HG02981 (cell line): ENCODE measurements at regions not wholly inside any gene's neighbourhood (a gene's known extent, or its start where the extent isn't known, plus 50 kb on each side); places are given as distances from the start of the nearest gene placed in this dataset.
"Not testable (repeated sequence)": the region's sequence is repeated elsewhere in the genome, so short reads cannot be mapped to it uniquely, and the experiment has no call there.

Experiments used
- ATAC-seq: cut with Tn5 transposase; IDR thresholded peaks from one replicate; pipeline ENCODE4 v1.9.1; 2021; ENCODE audit warnings: mild to moderate bottlenecking, moderate library complexity; ENCODE audit not compliant: unreplicated experiment

DNA sequence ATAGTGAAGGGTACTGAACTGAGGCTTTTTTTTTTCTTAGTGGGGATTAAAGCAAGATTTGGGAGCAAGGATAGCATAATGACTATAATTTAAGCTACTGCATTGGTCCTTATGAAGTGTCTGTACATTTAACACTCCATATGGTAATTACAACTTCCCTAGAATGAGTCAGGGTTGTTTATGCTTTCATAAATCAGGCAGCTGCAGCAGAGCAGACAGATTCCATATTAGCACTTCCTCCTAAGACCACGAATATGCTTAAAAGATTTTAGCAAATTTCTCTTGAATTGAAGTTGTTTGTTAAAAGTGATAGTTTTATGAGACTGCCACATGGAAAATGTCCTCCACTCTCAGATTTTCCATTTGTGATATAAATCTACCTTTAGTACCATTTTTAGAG is 401.1 kb upstream of the SPRY2 start:
- ATAC-seq: no peak

DNA sequence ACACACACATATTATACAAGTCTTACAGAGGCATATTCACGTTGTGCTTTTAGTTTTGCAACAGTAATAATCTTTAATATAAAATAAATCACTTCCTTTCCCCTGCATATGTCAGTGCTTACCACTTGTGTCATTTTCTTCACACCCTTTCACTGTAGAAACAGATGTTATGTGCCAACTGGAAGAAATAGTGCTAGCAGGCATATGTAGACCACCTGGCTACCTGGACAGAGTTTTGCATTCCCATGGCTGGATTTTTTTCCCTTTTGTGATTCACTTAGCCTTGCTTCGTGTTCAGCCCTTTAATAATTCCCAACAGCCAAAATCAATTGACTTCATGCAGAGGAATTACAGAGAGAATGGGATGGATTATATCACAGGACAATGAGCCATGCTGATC is 399.1 kb upstream of the SPRY2 start:
- no peak for ATAC-seq

DNA sequence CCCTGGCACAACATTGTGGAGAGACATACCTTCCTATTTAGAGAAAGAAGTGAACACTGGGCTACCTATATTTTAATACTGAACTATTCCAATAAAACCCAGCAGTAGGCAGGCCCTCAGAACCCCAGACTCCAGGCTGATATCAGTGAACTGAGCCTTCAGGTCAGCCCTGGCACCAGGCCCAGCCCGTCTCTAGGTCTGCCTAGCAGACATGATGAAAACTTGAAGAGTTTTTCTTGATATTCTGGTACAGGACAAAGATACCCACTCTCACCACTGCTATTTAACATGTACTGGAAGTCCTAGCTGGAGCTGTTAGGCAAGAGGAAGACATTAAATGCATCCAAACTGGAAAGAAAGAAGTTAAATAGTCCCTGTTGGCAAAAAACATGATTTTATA is 396.6 kb upstream of the SPRY2 start:
- ATAC-seq: no peak

DNA sequence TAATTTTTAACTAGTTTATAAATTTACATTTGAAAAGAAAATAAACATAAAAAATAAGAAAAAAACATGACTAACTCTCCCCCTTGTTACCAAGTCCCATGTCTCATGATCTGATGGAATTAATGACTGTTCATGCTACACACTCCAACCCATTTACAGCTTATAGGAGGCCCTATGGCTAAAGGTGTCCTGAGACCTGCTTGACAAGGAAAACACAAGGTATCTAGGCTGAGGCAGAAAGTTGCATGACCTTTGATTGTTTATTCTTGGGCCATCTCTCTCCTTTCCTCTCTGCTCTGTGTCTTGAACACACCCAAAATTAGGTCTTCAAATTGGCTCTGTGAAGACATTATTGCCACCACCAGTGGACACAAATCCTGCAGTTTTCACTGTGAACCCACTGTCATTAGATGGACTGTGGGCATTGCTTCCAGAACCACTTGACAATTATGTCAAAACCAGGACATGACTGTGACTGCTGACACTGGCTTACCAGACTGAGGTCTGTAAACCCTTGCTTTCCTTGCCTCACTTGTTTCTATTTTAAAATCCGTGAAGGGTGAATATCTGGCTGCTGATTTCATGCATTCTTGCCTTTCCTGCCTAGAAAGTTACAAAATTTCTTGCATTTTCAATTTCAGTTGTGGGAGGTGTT is 386.5 kb upstream of the SPRY2 start:
- ATAC-seq: no peak

DNA sequence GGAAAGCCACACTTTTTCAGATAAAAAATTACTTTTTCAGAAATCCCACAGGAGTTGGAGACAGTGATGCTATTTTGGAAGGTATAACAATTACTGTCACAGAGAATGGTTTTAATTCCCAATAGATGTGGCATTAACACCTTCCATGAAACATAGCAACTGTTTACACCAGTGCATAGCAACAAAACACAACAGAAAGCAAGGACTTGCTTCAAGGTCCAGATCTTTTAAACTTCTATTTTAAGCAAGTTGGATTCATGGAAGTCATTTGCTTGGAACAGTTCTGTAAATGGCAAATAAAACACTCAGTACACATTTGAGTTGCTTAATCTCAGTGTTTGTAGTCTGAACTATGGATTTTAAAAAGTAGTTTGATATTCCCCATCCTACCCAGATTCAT is 385.9 kb upstream of the SPRY2 start:
- no peak for ATAC-seq

DNA sequence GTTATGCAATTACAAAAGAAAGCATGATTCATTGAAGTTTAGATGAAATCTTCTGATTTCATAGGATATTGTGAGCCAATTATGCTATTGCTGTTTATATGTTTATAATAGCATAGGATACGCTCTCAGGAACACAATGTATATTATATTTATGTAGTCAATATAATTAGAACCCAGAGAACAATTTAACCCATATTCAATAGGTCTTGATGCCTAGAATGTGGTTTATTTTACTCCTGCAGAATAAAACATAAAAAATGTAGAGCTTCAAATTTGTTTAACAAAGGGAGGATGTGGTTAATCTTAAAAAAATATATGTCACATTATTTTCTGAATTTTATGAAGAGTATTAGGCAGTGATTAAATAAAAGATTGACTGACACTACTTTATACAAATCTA is 380.8 kb upstream of the SPRY2 start:
- no peak for ATAC-seq

DNA sequence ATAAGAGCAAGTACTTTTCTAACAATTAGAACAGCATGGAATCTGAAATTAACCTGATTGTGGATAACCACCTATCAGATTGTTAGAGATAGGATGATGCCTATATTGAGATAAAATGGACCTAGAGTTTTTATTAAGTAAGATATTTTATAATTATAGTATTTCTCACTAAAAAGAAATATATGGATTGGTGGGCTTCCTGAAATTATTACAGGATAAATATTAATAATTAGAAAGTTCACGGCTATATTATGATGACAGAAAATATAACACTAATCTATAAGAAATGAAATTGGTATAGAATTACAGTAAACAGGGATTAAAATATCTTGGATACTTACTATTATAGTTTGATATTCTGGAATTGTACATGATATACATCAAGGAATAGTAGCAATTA is 378.0 kb upstream of the SPRY2 start:
- no peak for ATAC-seq

DNA sequence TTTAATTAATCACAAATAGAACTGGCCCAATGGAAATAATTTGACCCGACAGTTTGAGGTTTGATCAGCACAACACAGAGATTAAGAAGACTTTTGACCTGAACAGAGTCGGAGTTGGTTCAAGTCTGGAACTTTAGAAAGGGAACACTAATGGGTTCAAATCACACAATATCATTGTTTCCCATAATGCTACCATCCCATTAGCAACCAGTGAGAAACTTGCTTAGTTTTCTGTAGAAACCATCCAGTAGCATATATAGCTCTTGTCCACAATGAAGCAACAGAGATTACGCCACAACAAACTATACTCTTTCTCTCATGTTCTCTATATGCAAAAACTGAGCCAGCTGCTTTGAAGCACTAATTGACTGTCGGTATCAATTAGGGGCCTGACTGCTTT is 376.9 kb upstream of the SPRY2 start:
- ATAC-seq: no peak

DNA sequence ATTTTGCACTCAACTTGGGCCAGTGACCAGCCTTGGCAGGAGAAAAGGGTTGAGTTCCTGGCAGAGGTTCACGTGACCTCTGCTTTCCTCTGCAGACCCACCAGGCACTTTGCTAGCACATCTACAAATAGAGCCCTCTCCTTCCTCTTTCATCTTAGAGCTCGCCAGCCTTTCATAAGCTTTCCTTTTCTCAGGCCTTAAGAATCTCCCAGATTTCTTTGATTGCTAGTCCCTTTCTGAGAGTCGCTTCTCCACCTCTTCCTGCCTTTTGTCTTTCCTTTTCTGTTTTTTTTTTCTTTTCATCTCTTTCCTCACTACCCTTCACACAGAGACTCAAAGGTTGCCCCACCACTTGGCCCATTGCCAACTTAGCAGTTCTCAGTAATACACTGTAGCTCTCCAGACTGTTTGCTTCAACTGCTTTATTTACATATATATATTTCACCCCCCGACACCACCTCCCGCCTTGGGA is 375.7 kb upstream of the SPRY2 start:
- no peak for ATAC-seq

DNA sequence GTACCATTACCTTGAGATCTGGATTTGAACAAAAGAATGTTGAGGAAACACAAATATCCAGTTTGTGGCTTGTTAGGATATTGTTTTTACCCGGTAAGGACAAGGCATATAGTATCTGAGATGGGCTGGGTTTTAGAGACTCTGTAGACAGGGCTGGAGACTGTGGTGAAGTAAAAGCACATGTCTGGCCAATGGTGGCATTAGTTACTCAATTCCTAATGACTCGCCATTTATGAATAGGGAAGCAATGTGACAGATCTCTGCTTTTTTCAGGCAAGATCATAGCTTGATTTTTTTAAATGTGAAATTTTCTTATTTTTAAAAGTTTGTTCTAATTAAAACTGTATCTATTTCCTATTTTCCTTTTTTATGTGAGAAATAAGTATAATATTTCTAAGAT is 371.1 kb upstream of the SPRY2 start:
- ATAC-seq: no peak

DNA sequence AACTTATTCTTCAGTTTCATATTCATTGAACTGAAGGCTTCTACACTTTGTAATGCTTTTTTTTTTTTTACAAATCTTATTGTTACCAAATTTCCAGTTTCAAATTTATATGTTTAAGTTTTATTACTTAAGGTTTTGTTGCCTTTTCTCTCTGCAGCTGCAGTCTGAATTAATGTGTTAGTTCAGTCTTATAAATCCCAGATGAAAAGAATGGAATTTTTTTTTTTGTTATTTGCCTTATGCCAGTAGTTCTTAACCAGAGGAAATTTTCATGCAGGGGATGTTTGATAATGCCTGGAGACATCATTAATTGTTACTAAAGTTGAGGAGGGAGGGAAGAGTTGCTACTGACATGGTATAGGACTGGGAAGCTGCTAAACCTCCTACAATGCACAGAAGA is 367.9 kb upstream of the SPRY2 start:
- no peak for ATAC-seq

DNA sequence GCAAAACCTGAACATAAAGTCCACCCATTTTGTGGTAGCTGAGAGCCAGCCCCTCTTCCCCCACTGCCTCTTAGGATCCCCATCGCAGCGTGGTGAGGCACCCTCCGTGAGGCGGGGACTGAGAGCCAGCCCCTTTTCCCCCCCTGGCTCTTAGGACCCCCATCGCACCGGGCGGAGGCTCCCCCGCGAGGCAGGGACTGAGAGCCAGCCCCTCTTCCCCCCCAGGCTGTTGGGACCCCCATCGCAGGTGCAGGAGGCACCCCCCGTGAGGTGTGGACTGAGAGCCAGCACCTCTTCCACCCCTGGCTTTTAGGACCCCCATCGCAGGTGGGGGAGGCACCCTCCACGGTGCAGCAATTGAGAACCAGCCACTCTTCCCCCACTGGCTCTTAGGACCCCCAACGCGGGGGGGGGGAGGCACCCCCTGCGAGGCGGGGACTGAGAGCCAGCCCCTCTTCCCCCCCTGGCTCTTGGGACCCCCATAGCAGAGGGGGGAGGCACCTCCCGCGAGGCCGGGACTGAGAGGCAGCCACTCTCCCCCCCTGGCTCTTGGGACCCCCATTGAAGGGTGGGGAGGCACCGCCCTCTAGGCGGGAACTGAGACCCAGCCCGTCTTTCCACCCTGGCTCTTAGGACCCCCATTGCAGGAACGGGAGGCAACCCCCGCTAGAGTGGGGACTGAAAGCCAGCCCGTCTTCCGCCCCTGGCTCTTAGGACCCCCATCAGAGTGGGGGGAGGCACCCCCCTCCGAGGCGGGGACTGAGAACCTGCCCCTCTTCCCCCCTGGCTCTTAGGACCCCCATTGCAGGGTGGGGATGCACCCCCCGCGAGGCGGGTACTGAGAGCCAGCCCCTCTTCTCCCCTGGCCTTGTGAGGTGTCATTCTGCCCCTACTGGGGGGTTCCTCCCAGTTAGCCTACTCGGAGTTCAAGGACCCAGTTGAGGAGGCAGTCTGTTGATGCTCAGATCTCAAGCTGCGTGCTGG is 366.4 kb upstream of the SPRY2 start:
- ATAC-seq: no peak

DNA sequence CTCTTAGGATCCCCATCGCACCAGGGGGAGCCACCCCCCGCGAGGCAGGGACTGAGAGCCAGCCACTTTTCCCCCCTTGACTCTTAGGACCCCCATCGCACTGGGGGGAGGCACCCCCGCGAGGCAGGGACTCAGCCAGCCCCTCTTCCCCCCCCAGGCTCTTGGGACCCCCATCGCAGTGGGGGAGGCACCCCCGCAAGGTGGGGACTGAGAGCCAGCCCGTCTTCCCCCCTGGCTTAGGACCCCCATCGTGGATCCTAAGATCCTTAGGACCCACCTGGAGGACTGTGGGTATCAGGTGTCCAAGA is 365.2 kb upstream of the SPRY2 start:
- no peak for ATAC-seq

DNA sequence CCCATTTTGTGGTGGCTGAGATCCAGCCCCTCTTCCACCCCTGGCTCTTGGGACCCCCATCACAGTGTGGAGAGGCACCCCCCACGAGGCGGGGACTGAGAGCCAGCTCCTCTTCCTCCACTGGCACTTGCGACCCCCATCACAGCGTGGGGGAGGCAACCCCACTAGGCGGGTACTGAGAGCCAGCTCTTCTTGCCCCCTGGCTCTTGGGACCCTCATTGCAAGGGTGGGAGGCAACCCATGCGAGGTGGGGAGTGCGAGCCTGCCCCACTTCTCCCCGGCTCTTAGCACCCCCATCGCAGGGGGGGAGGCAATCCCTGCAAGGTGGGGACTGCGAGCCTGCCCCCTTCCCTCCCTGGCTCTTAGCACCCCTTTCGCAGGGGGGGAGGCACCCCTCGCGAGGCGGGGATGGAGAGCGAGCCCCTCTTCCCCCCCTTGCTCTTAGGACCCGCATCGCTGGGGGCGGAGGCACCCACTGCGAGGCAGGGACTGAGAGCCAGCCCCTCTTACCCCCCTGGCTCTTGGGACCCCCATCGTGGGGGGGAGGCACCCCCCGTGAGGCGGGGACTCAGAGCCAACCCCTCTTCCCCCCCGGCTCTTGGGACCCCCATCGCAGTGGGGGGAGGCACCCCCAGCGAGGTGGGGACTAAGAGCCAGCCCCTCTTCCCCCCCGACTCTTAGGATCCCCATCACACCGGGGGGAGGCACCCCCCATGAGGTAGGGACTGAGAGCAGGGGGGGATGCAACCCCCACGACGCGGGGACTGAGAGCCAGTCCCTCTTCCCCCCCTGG is 364.6 kb upstream of the SPRY2 start:
- ATAC-seq: no peak

DNA sequence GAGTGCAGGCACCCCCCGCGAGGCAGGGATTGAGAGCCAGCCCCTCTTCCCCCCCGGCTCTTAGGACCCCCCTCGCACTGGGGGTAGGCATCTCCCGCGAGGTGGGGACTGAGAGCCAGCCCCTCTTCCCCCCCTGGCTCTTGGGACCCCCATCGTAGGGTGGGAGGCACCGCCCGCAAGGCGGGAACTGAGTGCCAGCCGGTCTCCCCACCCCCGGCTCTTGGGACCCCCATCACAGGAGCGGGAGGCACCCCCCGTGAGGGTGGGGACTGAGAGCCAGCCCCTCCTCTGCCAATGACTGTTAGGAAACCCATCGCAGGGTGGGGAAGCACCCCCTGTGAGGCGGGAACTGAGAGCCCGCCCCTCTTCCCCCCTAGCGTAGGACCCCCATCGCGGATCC is 363.4 kb upstream of the SPRY2 start:
- ATAC-seq: no peak

DNA sequence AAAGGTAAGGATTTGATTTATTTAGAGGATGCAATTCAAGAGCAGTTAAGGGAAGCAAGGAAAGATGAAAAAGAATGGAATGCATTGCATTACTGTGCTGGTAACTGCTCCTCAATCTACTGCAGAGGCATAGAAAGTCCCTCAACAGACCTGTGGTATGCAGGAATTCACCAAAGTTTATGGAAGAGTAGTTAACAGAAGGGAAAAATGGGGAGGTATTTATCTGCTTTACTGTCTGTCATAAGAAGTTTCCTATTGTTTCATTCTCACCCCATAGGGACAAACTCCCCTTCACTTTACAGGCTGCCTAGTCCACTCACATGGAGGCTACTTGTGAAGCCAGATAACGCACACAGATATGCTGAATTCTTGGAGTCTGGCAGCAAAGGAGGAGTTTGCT is 354.9 kb upstream of the SPRY2 start:
- no peak for ATAC-seq

DNA sequence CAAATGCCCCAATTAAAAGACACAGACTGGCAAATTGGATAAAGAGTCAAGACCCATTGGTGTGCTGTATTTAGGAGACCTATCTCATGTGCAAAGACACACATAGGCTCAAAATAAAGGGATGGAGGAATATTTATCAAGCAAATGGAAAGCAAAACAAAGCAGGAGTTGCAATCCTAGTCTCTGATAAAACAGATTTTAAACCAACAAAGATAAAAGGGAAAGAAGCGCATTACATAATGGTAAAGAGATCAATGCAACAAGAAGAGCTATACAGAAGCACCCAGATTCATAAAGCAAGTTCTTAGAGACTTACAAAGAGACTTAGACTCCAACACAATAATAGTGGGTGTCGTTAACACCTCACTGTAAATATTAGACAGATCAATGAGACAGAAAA is 350.9 kb upstream of the SPRY2 start:
- ATAC-seq: not testable (repeated sequence)

DNA sequence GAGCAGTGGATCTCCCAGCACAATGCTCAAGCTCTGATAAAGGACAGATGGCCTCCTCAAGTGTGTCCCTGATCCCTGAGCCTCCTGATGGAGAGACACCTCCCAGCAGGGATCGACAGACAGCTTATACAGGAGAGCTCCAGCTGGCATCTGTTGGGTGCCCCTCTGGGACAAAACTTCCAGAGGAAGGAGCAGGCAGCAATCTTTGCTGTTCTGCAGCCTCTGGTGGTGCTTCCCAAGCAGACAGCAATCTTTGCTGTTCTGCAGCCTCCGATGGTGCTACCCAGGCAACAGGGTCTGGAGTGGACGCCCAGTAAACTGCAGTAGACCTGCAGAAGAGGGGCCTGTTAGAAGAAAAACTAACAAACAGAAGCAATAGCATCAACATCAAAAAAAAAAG is 349.3 kb upstream of the SPRY2 start:
- no peak for ATAC-seq

DNA sequence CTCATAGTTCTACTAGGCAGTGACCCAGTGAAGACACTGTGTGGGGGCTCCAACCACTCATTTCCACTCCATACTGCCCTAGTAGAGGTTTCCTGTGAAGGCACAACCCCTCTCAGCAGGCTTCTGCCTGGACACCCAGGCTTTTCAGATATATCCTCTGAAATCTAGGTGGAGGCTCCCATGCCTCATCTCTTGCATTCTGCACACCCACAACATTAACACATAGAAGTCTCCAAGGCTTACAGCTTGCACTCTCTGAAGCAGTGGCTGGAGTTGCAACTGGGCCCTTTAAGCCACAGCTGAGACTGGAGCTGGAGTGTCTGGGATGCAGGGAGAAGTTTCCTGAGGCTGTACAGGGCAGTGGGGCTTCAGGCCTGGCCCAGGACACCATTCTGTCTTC is 347.7 kb upstream of the SPRY2 start:
- ATAC-seq: no peak

DNA sequence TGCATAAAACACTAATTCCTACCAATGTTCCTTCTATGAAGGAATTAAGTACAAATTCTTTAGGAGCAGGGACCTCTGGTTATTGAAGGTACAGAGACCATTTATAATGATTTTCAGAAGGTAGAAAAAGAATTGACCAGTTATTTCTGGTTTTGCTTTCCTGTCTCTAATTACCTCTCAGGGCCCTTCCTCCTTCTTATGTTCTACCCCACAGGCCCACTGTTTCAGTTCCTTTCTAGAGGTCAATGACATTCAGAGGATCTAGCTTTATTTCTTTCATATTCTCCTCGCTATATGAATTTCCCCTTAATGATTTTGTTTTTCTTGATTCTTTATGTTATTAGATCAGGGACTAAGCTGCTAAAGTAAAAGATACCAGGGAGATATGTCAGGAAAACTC is 345.0 kb upstream of the SPRY2 start:
- no peak for ATAC-seq

DNA sequence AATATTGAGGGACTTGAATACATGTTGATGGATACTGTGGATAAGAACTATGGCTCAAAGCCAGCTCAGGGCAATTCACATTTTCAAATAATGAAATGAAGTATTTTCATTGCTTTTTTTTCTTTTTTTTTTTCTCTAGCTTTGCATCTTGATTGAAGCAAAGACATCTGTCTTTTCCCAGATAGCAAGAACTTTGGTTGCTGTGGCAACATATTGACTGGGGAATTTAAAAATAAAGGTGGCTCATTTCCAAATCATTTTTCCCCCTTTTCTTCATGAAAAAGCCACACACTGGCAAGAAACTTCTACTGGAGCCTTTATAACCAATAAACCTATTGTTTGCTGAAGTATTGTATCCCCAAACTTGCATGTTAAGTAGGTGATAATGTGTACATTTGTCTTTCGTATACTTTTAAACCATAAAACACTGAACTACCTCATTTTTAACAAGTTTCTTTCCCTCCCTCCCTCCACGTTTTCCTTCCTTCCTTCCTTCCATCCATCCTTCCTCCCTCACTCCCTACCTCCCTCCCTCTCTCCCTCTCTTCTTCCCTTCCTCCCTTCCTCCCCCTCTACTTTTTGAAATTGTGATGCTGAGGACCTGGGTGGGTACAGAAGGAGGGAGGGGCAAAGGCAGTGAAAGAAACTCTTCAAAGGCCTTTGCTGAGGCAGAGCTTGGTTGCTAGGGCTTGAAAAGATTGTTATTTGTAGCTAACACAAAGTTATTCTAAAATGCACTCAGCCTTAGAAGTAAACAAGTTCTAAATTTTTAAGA is 343.5 kb upstream of the SPRY2 start:
- ATAC-seq: no peak
